GM12892 (cell line): ENCODE measurements at regions not wholly inside any gene's neighbourhood (a gene's known extent, or its start where the extent isn't known, plus 50 kb on each side); places are given as distances from the start of the nearest gene placed in this dataset.
"Not testable (repeated sequence)": the region's sequence is repeated elsewhere in the genome, so short reads cannot be mapped to it uniquely, and the experiment has no call there.

ENCODE experiments used
- DNase-seq: peaks from one replicate; pipeline ENCODE4 v3.0.0; 2011; ENCODE audit not compliant: insufficient read length
- FAIRE-seq: peaks from 2 replicates; lab custom pipeline; 2011; peaks lifted over from hg19 to GRCh38; lab: Jason Lieb, UNC
- POLR2A ChIP-seq: IDR thresholded peaks from 2 replicates; pipeline ENCODE4 v1.6.1; 2011; ENCODE audit warnings: low read depth, low read length, control low read depth
- POLR2AphosphoS5 ChIP-seq: IDR thresholded peaks from 2 replicates; pipeline ENCODE4 v1.6.1; 2011; ENCODE audit warnings: low read depth, low read length, control low read depth
- TAF1 ChIP-seq: IDR thresholded peaks from 2 replicates; pipeline ENCODE4 v1.6.1; 2011; ENCODE audit warnings: low read depth, mild to moderate bottlenecking, control low read depth, low read length, borderline replicate concordance

DNA sequence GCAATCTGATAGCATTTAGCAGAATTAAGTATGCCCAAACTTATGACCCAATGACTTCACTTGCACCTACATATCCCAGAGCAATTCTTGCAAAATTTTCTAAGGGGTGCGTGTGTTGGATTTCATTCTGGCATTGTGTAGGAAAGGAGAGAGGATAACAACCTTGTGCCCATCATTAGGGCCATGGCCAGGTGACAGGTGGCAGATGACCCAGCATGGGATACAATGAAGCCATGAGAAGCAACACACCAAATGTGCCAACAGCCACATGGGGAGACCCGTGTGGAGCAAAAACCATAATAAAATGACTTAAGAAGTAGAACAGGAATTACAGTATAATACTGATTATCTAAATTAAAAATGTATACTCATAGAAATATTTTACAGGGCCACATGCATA, 166.9 kb upstream of the EPB41L3 start:
- TF ChIP-seq POLR2AphosphoS5, result no peak
- TF ChIP-seq POLR2A, result no peak
- no peak for TF ChIP-seq TAF1
- DNase-seq, result no peak
- no peak for FAIRE-seq

DNA sequence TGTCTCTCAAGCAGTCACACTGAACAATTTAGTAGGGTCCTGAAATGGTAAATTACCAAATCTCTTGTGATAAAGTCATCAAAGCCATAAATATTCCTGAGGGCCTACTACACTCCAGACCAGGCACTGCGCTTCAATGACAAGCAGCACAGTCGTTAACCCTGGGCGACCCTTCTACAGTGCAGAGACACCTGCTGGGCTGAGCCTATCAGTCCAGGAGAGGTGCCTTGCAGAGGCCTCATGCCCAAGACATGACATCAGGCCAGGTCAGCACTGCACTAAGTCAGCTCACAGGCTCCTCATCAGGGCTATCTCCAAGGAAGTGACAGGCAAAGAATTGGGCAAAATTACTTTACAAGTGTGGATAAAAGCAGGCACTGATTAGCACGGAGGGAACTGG, 166.4 kb upstream of the EPB41L3 start:
- DNase-seq (no peak), FAIRE-seq (no peak)
- TF ChIP-seq TAF1 (no peak), POLR2AphosphoS5 (no peak), POLR2A (no peak)

GRCh38 chr18:5709476-5710095, 165.8 kb upstream of the EPB41L3 start:
- FAIRE-seq (no peak), DNase-seq (no peak)
- TF ChIP-seq POLR2AphosphoS5 (no peak), TAF1 (no peak), POLR2A (no peak)

DNA sequence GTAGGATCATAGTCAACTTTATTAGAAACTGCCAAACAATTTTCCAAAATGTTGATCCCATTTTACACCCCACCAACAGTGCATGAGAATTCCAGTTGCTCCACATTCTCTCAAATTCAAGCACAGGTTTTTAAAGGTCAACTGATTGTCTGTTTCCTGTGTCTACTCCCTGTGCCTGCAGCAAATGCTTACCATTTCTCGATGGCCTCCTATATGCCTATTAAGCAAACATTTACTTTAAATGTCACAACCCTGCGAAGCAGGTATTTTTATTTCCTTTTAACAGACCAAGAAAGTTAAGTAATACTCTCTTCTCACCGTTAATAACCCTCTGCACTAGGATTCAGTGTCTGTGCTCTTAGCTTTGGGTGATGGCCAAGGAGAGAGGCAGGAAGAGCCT, 163.8 kb upstream of the EPB41L3 start:
- no peak for DNase-seq
- FAIRE-seq, result no peak

GRCh38 chr18:5705393-5705792, 161.6 kb upstream of the EPB41L3 start:
- FAIRE-seq (no peak), DNase-seq (no peak)
- TF ChIP-seq TAF1 (no peak), POLR2A (no peak), POLR2AphosphoS5 (no peak)

More for the DNA sequence above, 163.8 kb upstream of the EPB41L3 start:
- no peak for TF ChIP-seq TAF1
- no peak for TF ChIP-seq POLR2A
- TF ChIP-seq POLR2AphosphoS5, result no peak

DNA sequence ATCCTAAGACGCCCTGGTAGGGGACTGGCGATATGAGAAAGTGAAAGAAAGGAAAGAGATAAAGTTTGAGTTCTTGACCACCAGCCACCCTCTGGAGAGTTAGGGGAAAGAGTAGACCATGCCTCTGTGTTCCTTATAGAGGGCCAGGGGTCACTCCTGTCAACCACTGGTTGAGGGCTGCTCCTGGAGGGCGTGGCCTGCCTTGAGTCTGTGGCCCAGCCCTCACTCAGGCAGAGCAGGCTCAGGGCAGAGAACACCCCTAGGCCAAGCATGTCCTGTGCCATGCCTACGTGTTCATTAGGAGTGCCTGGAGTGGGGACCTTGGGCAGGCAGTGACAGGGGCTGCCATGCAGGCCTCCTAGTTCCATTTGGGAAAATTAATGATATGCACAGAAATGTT, 161.1 kb upstream of the EPB41L3 start:
- FAIRE-seq (no peak), DNase-seq (no peak)
- TF ChIP-seq POLR2AphosphoS5 (no peak), POLR2A (no peak), TAF1 (no peak)

DNA sequence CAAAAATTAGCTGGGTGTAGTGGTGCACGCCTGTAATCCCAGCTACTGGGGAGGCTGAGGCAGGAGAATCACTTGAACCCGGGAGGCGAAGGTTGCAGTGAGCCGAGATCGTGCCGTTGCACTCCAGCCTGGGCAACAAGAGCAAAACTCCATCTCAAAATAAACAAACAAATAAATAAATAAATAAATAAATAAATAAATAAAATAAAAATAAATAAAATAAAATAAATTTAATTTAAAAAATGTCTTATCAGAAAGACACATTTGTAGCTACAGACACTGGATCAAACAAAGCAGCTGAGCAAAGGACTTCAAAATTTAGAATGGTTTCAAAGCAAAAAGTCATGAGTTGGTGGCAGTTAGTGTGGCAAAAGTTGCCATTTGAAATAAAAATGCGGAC, 158.2 kb upstream of the EPB41L3 start:
- not testable (repeated sequence) for DNase-seq, FAIRE-seq

DNA sequence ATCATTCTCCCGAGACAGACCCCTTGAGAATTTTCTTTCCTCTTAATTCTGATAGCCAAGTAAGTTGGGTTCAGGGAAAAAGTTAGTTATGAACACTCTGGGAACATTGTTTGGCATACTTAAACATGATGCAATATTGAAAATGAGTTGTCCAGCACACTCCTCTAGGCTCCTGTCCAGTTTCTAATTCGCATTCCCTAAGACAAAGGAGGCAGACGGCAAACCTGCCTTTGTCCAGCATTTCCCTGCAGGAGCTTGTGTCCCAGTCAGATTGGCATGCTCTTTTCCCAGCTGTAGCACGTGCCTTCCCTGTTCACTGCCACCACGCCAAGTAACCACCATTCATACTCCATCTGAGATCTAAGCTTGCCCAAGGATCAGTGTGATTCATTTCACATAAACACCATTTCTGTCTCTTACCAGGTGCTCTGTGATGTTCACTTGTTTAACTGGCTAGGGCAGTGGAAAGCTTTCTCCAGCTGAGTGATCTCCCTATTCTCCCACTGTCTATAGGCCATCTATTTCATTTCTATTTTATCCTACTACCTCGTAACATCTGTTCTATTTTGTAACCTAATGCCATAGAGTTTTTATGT, 150.0 kb upstream of the EPB41L3 start:
- no peak for DNase-seq
- TF ChIP-seq POLR2AphosphoS5 (no peak), TAF1 (no peak), POLR2A (no peak)
- FAIRE-seq, result no peak

- FAIRE-seq (no peak), DNase-seq (no peak)
- TF ChIP-seq TAF1 (no peak), POLR2A (no peak)
These were observed 135.1 kb upstream of the EPB41L3 start for GRCh38 chr18:5678779-5679406.

GRCh38 chr18:5678278-5678677, 134.5 kb upstream of the EPB41L3 start:
- no peak for FAIRE-seq
- DNase-seq, result no peak
- TF ChIP-seq POLR2AphosphoS5 (no peak), POLR2A (no peak), TAF1 (no peak)

DNA sequence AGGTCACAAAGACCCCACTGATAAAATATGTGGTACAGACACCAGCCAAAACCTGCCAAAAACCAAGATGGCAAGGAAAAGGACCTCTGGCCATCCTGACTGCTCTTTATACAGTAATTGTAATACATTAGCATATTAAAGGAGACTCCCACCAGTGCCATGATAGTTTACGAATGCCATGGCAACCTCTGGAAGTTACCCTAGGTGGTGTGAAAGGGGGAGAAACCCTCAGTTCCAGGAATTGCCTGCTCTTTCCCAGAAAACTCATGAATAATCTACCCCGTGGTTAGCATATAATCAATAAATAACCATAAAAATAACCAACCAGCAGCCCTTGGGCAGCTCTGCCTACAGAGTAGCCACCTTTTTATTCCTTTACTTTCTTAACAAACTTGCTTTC, 129.8 kb upstream of the EPB41L3 start:
- DNase-seq, result no peak
- FAIRE-seq, result no peak

GRCh38 chr18:5669585-5669984, 125.8 kb upstream of the EPB41L3 start:
- DNase-seq, result no peak
- FAIRE-seq, result no peak
- TF ChIP-seq POLR2AphosphoS5 (no peak), TAF1 (no peak), POLR2A (no peak)

More for the DNA sequence above, 129.8 kb upstream of the EPB41L3 start:
- TF ChIP-seq TAF1 (no peak), POLR2AphosphoS5 (no peak), POLR2A (no peak)
